ENCODE measurements at regions not wholly inside any gene's neighbourhood (a gene's known extent, or its start where the extent isn't known, plus 50 kb on each side); places are given as distances from the start of the nearest gene placed in this dataset.

DNA sequence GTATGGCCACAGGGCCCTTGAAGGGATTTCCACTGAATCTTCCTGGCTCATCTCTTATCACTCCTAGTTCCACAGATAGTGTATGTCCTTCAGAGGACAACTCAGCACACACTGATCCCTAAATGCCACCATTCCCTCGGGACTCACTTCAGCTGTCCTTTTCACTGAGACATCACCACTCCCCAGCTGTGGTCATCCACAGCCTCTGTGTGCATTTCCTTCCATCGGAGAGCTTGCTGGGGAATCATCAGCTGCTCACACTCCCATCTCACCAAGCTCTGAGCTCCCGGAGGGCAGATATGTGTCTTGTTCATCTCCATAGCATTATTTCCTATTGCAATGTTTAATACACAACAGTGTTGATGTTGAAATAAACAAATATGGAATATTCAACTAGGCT, 759.5 kb downstream of the RNF144A start:
- H3K36me3 ChIP-seq (ENCODE audit: insufficient read depth, low read length, poor library complexity, severe bottlenecking), result no peaks in the 10 kb centered on the region
- intact Hi-C loops (cut with micrococcal nuclease; ENCODE audit: unreplicated experiment), result loop anchor here (10.0 kb wide), 1 partner anchor 252 kb away; no protein-coding TSS in a partner anchor
- H3K4me3 ChIP-seq (ENCODE audit: low read depth, low read length, poor library complexity, severe bottlenecking), result no peak overlapping the region
- no peaks in the 10 kb centered on the region for H3K27me3 ChIP-seq (replicated peaks; ENCODE audit: insufficient read depth, low read depth, low read length, poor library complexity)
- no TSS peak for BruUV-seq (replicated peaks)
- no peak for TF ChIP-seq EZH2 (IDR thresholded peaks at IDR 0.05; ENCODE audit: borderline replicate concordance, low read depth, low read length, poor library complexity, severe bottlenecking)
- TF ChIP-seq, protein P1, sequence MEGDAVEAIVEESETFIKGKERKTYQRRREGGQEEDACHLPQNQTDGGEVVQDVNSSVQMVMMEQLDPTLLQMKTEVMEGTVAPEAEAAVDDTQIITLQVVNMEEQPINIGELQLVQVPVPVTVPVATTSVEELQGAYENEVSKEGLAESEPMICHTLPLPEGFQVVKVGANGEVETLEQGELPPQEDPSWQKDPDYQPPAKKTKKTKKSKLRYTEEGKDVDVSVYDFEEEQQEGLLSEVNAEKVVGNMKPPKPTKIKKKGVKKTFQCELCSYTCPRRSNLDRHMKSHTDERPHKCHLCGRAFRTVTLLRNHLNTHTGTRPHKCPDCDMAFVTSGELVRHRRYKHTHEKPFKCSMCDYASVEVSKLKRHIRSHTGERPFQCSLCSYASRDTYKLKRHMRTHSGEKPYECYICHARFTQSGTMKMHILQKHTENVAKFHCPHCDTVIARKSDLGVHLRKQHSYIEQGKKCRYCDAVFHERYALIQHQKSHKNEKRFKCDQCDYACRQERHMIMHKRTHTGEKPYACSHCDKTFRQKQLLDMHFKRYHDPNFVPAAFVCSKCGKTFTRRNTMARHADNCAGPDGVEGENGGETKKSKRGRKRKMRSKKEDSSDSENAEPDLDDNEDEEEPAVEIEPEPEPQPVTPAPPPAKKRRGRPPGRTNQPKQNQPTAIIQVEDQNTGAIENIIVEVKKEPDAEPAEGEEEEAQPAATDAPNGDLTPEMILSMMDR (conservative IDR thresholded peaks at IDR 0.05; ENCODE audit: low read depth, low read length), result no peak
- H3K9me3 ChIP-seq (ENCODE audit: low read depth, low read length, poor library complexity, severe bottlenecking), result no peaks in the 10 kb centered on the region
- H3K27ac ChIP-seq (ENCODE audit: low read depth, low read length, poor library complexity, severe bottlenecking), result no peak overlapping the region
- CTCF ChIA-PET, result no interaction called here
- no peaks in the 10 kb centered on the region for H3K4me1 ChIP-seq (ENCODE audit: insufficient read depth, low read length, poor library complexity, severe bottlenecking)
- POLR2A ChIA-PET (ENCODE audit: low non-redundant PET), result no interaction called here
- DNase-seq (ENCODE audit: low spot score), result no peak

DNA sequence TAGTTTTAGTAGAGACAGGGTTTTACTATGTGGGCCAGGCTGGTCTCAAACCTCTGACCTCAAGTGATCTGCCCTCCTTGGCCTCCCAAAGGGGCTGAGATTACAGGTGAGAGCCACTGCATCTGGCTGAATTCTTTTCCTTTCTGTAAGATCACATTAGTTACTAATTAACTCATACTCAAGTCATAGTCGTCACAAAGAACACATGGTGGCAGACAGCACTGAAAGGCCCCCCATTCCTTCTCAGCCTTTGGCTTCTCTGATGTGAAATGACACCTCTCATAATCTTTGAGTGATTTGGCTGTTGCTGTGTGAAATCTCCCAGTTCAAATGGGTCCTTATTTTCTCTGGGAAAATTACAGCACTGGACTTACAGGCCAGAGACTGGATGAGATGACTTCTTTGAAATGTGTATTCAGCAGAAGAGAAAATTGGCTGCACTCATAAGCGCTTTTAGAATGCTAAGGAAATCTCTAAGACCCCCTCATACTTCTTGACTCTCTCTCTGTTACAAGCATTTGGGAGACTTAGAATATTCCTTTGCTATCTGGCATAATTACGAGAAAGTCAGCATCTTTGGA, 764.8 kb downstream of the RNF144A start:
- ChIA-PET CTCF (no interaction called here), POLR2A (ENCODE audit: low non-redundant PET) (no interaction called here)
- no TSS peak for BruUV-seq (replicated peaks)
- intact Hi-C loops (cut with micrococcal nuclease; ENCODE audit: unreplicated experiment), result no loop called here
- H3K27ac ChIP-seq (ENCODE audit: low read depth, low read length, poor library complexity, severe bottlenecking), result no peak overlapping the region
- TF ChIP-seq, protein P1 (conservative IDR thresholded peaks at IDR 0.05; ENCODE audit: low read depth, low read length), result no peak
- no peak for TF ChIP-seq EZH2 (IDR thresholded peaks at IDR 0.05; ENCODE audit: borderline replicate concordance, low read depth, low read length, poor library complexity, severe bottlenecking)
- no peaks in the 10 kb centered on the region for H3K36me3 ChIP-seq (ENCODE audit: insufficient read depth, low read length, poor library complexity, severe bottlenecking)
- no peaks in the 10 kb centered on the region for H3K27me3 ChIP-seq (replicated peaks; ENCODE audit: insufficient read depth, low read depth, low read length, poor library complexity)
- H3K9me3 ChIP-seq (ENCODE audit: low read depth, low read length, poor library complexity, severe bottlenecking), result no peaks in the 10 kb centered on the region
- no peaks in the 10 kb centered on the region for H3K4me1 ChIP-seq (ENCODE audit: insufficient read depth, low read length, poor library complexity, severe bottlenecking)
- no peak for DNase-seq (ENCODE audit: low spot score)
- H3K4me3 ChIP-seq (ENCODE audit: low read depth, low read length, poor library complexity, severe bottlenecking), result no peak overlapping the region

DNA sequence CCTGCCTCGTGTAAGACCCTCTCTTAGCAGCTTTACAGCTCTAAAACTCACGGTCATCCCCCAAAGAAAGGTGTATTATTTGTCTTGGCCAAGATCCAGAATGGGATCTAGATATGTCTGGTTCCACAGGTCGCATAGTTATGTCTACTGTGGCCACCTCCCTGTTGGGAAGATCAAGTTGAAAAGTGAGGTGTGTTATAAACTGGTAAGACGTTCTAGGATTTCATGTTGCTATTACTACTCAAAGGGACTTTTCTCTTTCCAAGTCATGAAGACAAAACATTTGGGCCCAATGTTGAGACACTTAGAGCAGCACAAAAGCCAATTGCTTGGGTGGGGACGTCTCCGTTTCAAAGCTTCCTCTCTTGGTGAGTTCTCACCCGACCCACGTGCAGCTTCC, 766.0 kb downstream of the RNF144A start:
- H3K27ac ChIP-seq (ENCODE audit: low read depth, low read length, poor library complexity, severe bottlenecking), result no peak overlapping the region
- no peaks in the 10 kb centered on the region for H3K36me3 ChIP-seq (ENCODE audit: insufficient read depth, low read length, poor library complexity, severe bottlenecking)
- H3K9me3 ChIP-seq (ENCODE audit: low read depth, low read length, poor library complexity, severe bottlenecking), result no peaks in the 10 kb centered on the region
- TF ChIP-seq, protein P1 (conservative IDR thresholded peaks at IDR 0.05; ENCODE audit: low read depth, low read length), result no peak
- TF ChIP-seq EZH2 (IDR thresholded peaks at IDR 0.05; ENCODE audit: borderline replicate concordance, low read depth, low read length, poor library complexity, severe bottlenecking), result no peak
- POLR2A ChIA-PET (ENCODE audit: low non-redundant PET), result no interaction called here
- H3K4me1 ChIP-seq (ENCODE audit: insufficient read depth, low read length, poor library complexity, severe bottlenecking), result no peaks in the 10 kb centered on the region
- intact Hi-C loops (cut with micrococcal nuclease; ENCODE audit: unreplicated experiment), result no loop called here
- H3K4me3 ChIP-seq (ENCODE audit: low read depth, low read length, poor library complexity, severe bottlenecking), result no peak overlapping the region
- no peaks in the 10 kb centered on the region for H3K27me3 ChIP-seq (replicated peaks; ENCODE audit: insufficient read depth, low read depth, low read length, poor library complexity)
- BruUV-seq (replicated peaks), result no TSS peak
- CTCF ChIA-PET, result no interaction called here
- DNase-seq (ENCODE audit: low spot score), result no peak
